Skin of body (tissue), 1 donor: ENCODE measurements at regions not wholly inside any gene's neighbourhood (a gene's known extent, or its start where the extent isn't known, plus 50 kb on each side); places are given as distances from the start of the nearest gene placed in this dataset.

ENCODE experiments used
- DNase-seq: peaks from one replicate; lab custom pipeline; 2025; lab: John Stamatoyannopoulos, UW

GRCh38 chr12:93102744-93103143, 173.6 kb upstream of the EEA1 start:
- no peak for DNase-seq

GRCh38 chr12:93103154-93103553, 174.1 kb upstream of the EEA1 start:
- DNase-seq: no peak

GRCh38 chr12:93104535-93104934, 175.4 kb upstream of the EEA1 start:
- no peak for DNase-seq

GRCh38 chr12:93106910-93107309, 177.8 kb upstream of the EEA1 start:
- no peak for DNase-seq

GRCh38 chr12:93107514-93108312, 178.6 kb upstream of the EEA1 start:
- no peak for DNase-seq

GRCh38 chr12:93108985-93109384, 179.9 kb upstream of the EEA1 start:
- DNase-seq: peak; percentile 9

GRCh38 chr12:93109551-93110203, 180.6 kb upstream of the EEA1 start:
- DNase-seq: no peak

- DNase-seq: no peak
Observed at GRCh38 chr12:93111773-93112172, 182.7 kb upstream of the EEA1 start.

- no peak for DNase-seq
Observed at GRCh38 chr12:93113317-93114006, 184.4 kb upstream of the EEA1 start.

GRCh38 chr12:93115198-93115601, 186.1 kb upstream of the EEA1 start:
- DNase-seq: peak; percentile 65

- peak; percentile 51 for DNase-seq
Observed at GRCh38 chr12:93115646-93116045, 186.6 kb upstream of the EEA1 start.

- no peak for DNase-seq
Observed at GRCh38 chr12:93116632-93117031, 187.5 kb upstream of the EEA1 start.

GRCh38 chr12:93121729-93122488, 192.8 kb upstream of the EEA1 start:
- peak; percentile 87 for DNase-seq

- DNase-seq: no peak
Observed at GRCh38 chr12:93122569-93123091, 193.5 kb upstream of the EEA1 start.

GRCh38 chr12:93125126-93125525, 196.0 kb upstream of the EEA1 start:
- no peak for DNase-seq

- DNase-seq: no peak
Observed at GRCh38 chr12:93126069-93126474, 197.0 kb upstream of the EEA1 start.

GRCh38 chr12:93127107-93127560, 198.0 kb upstream of the EEA1 start:
- no peak for DNase-seq

GRCh38 chr12:93127582-93128331, 198.7 kb upstream of the EEA1 start:
- DNase-seq: peak; percentile 25

GRCh38 chr12:93128332-93128707, 199.2 kb upstream of the EEA1 start:
- no peak for DNase-seq

GRCh38 chr12:93130366-93131054, 201.4 kb upstream of the EEA1 start:
- no peak for DNase-seq
